ENCODE measurements at regions not wholly inside any gene's neighbourhood (a gene's known extent, or its start where the extent isn't known, plus 50 kb on each side); places are given as distances from the start of the nearest gene placed in this dataset.
"Not testable (repeated sequence)": the region's sequence is repeated elsewhere in the genome, so short reads cannot be mapped to it uniquely, and the experiment has no call there.

DNA sequence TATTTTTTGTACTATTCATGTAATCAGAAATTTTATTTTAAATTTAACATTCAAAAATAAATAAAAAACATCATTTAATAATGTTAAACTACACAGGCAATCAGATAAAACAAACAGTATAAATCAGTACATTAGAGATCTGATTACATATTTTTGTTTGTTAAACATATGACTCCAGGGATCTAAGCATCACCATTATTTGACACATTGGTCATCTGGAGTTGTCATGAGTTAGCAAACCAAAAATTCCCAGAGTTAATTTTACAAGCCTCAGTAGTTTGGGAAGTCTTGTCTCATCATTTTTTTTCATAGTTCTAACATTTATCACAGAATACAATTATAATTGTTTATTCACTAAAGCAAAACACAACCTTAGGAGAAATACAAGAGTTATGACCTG lies 770.8 kb upstream of the SLITRK6 start:
- Mint-ChIP-seq H3K9me3 (peaks cover 13% of the 10 kb centered on the region), H3K36me3 (ENCODE audit: insufficient read depth) (no peaks in the 10 kb centered on the region), H3K4me3 (no peak overlapping the region), H3K4me1 (ENCODE audit: low read depth) (no peaks in the 10 kb centered on the region), H3K27me3 (ENCODE audit: low read depth) (no peaks in the 10 kb centered on the region)
- DNase-seq (no peak), ATAC-seq (no peak)

DNA sequence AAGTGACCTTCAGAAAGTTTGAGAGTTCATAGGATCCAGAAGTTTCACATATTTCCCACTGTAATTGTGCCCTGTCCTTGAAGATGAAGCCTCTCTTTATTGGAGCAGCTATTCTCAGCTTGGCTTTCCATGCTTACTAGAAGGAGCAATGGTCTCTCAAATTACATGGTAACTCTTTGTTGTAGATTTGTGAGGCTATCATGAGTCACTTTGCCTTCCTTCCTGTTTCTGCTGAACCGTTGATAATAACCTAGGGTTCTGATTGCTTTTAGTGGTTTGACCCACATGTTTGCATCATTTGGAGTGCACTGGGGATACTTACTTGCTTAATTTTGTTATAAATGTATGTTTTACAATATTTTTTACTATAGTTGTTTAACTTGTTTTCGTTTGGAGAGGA lies 772.9 kb upstream of the SLITRK6 start:
- H3K27me3 Mint-ChIP-seq (ENCODE audit: low read depth): no peaks in the 10 kb centered on the region
- no peaks in the 10 kb centered on the region for H3K36me3 Mint-ChIP-seq (ENCODE audit: insufficient read depth)
- ATAC-seq: no peak
- H3K4me3 Mint-ChIP-seq: no peak overlapping the region
- no peak for DNase-seq
- peaks cover 13% of the 10 kb centered on the region for H3K9me3 Mint-ChIP-seq
- H3K4me1 Mint-ChIP-seq (ENCODE audit: low read depth): no peaks in the 10 kb centered on the region

DNA sequence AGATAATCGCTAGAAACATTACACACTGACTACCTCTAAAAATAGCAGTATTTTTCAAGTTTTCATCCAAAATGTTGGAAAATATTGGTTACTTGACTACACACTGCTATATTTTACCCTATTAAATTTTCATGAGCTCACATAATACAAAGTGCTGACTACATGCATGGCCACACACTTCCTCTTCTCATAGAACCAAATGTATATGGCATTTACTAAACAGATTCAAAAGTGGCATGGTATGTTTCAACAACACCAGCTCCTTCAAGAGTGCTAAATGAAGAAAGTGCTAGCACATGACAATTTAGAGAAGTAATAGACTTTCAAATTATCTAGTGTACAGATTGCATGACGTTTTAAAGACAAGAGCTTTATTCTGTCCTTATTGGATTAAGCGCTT lies 780.4 kb upstream of the SLITRK6 start:
- Mint-ChIP-seq H3K9me3 (peaks cover 10% of the 10 kb centered on the region), H3K4me3 (no peak overlapping the region), H3K36me3 (ENCODE audit: insufficient read depth) (no peaks in the 10 kb centered on the region), H3K27me3 (ENCODE audit: low read depth) (no peaks in the 10 kb centered on the region), H3K4me1 (ENCODE audit: low read depth) (no peaks in the 10 kb centered on the region)
- no peak for ATAC-seq
- DNase-seq: no peak

DNA sequence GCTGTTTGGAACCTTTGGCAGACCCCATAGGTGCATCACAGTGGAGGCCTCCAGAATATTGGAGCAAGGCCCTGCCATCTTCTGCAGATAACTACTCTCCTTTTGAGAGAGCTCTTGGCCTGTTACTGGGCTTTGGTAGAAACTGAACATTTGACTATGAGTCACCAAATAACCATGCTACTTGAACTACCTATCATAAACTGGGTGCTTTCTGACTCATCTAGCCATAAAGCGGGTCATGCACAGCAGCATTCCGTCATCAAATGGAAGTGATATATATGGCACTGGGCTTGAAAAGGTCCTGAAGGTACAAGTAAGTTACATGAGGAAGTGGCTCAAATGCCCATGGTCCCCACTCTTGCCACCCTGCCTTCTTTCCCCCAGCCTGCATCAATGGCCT lies 782.5 kb upstream of the SLITRK6 start:
- H3K36me3 Mint-ChIP-seq (ENCODE audit: insufficient read depth): no peaks in the 10 kb centered on the region
- DNase-seq: no peak
- H3K4me3 Mint-ChIP-seq: no peak overlapping the region
- ATAC-seq: no peak
- no peaks in the 10 kb centered on the region for H3K4me1 Mint-ChIP-seq (ENCODE audit: low read depth)
- peaks cover 18% of the 10 kb centered on the region for H3K9me3 Mint-ChIP-seq
- H3K27me3 Mint-ChIP-seq (ENCODE audit: low read depth): no peaks in the 10 kb centered on the region

GRCh38 chr13:86584301-86584700 lies 785.1 kb upstream of the SLITRK6 start:
- Mint-ChIP-seq H3K27me3 (ENCODE audit: low read depth) (no peaks in the 10 kb centered on the region), H3K4me1 (ENCODE audit: low read depth) (no peaks in the 10 kb centered on the region), H3K36me3 (ENCODE audit: insufficient read depth) (no peaks in the 10 kb centered on the region), H3K4me3 (no peak overlapping the region), H3K9me3 (peaks cover 26% of the 10 kb centered on the region)
- DNase-seq: no peak
- no peak for ATAC-seq

DNA sequence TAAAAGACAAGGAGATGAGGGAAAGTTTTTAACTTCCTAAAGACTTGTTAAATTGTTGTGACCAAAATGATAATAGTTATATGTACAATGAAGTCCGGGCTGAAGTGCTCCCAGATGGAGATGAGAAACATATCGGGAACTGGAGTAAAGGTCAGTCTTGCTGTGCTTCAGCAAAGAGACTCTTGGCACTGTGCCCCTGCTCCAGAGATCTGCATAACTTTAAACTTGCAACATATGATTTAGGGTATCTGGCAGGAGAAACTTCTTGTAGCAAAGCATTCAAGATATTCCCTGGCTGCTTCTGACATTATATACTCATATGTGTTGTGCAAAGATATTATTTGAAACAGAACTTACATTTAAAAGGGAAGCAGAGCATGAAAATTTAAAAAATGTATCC lies 786.6 kb upstream of the SLITRK6 start:
- no peaks in the 10 kb centered on the region for H3K27me3 Mint-ChIP-seq (ENCODE audit: low read depth)

DNA sequence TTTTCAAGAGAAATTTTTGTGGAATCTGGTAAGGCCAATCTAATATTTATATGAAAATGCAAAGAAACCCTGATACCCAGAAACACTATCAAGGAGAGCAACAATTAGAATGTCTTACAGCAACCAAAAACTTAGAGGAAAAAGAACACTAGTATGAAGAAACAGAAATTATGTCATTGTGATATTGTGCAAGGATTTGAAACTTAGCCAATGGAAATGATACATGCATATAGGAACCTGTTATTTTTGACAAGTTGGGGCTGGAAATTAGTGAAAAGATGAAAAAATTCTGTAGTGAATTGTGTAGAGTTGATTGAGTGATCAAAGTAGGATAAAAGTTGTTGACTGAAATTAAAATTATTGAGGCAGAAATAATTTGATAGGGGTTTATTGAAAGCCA lies 792.6 kb upstream of the SLITRK6 start:
- peaks cover 21% of the 10 kb centered on the region for H3K9me3 Mint-ChIP-seq
- no peaks in the 10 kb centered on the region for H3K4me1 Mint-ChIP-seq (ENCODE audit: low read depth)
- no peak overlapping the region for H3K4me3 Mint-ChIP-seq
- DNase-seq (no peak), ATAC-seq (no peak)
- no peaks in the 10 kb centered on the region for H3K27me3 Mint-ChIP-seq (ENCODE audit: low read depth)
- no peaks in the 10 kb centered on the region for H3K36me3 Mint-ChIP-seq (ENCODE audit: insufficient read depth)

More for the DNA sequence above, 786.6 kb upstream of the SLITRK6 start:
- Mint-ChIP-seq H3K4me3 (no peak overlapping the region), H3K4me1 (ENCODE audit: low read depth) (no peaks in the 10 kb centered on the region), H3K36me3 (ENCODE audit: insufficient read depth) (no peaks in the 10 kb centered on the region), H3K9me3 (peaks cover 22% of the 10 kb centered on the region)
- DNase-seq: no peak
- ATAC-seq: no peak

GRCh38 chr13:86601351-86601750 lies 802.1 kb upstream of the SLITRK6 start:
- Mint-ChIP-seq H3K4me1 (ENCODE audit: low read depth) (no peaks in the 10 kb centered on the region), H3K36me3 (ENCODE audit: insufficient read depth) (no peaks in the 10 kb centered on the region), H3K9me3 (peaks cover 11% of the 10 kb centered on the region), H3K4me3 (no peak overlapping the region), H3K27me3 (ENCODE audit: low read depth) (no peaks in the 10 kb centered on the region)
- no peak for DNase-seq
- no peak for ATAC-seq

DNA sequence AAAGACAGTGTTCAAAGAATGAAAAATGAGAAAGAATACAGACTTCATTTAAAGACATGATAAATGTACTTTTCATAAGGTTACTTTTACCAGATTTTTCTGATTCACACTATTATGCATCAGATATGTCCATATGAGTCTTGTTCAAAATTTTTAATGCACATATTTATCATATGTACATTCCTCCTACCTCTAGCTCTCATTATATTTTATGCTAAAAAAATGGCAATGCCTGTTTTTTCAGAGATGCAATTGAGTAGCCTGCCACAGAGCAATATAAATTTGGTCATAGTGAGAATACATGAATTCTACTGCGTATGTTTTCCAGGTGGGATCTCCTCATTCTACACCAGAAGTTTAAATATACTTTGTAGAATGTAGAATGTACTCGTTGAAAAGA lies 807.0 kb upstream of the SLITRK6 start:
- H3K4me3 Mint-ChIP-seq: no peak overlapping the region
- H3K36me3 Mint-ChIP-seq (ENCODE audit: insufficient read depth): no peaks in the 10 kb centered on the region
- peaks cover 8% of the 10 kb centered on the region for H3K9me3 Mint-ChIP-seq
- ATAC-seq (no peak), DNase-seq (no peak)
- H3K27me3 Mint-ChIP-seq (ENCODE audit: low read depth): no peaks in the 10 kb centered on the region
- no peaks in the 10 kb centered on the region for H3K4me1 Mint-ChIP-seq (ENCODE audit: low read depth)

- H3K36me3 Mint-ChIP-seq (ENCODE audit: insufficient read depth): no peaks in the 10 kb centered on the region
- H3K27me3 Mint-ChIP-seq (ENCODE audit: low read depth): no peaks in the 10 kb centered on the region
- H3K9me3 Mint-ChIP-seq: peaks cover 12% of the 10 kb centered on the region
- no peak for DNase-seq
- H3K4me1 Mint-ChIP-seq (ENCODE audit: low read depth): no peaks in the 10 kb centered on the region
- no peak overlapping the region for H3K4me3 Mint-ChIP-seq
- ATAC-seq: no peak
Observed at GRCh38 chr13:86608701-86609100, 809.5 kb upstream of the SLITRK6 start.

- no peak for DNase-seq
- H3K9me3 Mint-ChIP-seq: peaks cover 11% of the 10 kb centered on the region
- H3K36me3 Mint-ChIP-seq (ENCODE audit: insufficient read depth): no peaks in the 10 kb centered on the region
- no peaks in the 10 kb centered on the region for H3K4me1 Mint-ChIP-seq (ENCODE audit: low read depth)
- no peak overlapping the region for H3K4me3 Mint-ChIP-seq
- no peaks in the 10 kb centered on the region for H3K27me3 Mint-ChIP-seq (ENCODE audit: low read depth)
- ATAC-seq: no peak
Observed at GRCh38 chr13:86633346-86633745, 834.1 kb upstream of the SLITRK6 start.

DNA sequence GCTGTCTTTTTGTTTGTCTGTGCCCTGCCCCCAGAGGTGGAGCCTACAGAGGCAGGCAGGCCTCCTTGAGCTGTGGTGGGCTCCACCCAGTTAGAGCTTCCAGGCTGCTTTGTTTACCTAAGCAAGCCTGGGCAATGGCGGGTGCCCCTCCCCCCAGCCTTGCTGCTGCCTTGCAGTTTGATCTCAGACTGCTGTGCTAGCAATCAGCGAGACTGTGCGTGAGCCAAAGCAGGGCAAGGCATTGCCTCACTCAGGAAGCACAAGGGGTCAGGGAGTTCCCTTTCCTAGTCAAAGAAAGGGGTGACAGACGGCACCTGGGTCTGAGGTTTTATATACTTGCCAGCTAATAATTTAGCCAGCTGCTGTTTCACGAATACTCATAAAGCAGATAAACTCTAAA lies 852.0 kb upstream of the SLITRK6 start:
- H3K27me3 Mint-ChIP-seq (ENCODE audit: low read depth); H3K9me3 Mint-ChIP-seq; H3K4me3 Mint-ChIP-seq; H3K4me1 Mint-ChIP-seq (ENCODE audit: low read depth); DNase-seq; ATAC-seq; H3K36me3 Mint-ChIP-seq (ENCODE audit: insufficient read depth): not testable (repeated sequence)

GRCh38 chr13:86653009-86653408 lies 853.8 kb upstream of the SLITRK6 start:
- ATAC-seq: no peak
- Mint-ChIP-seq H3K4me1 (ENCODE audit: low read depth) (no peaks in the 10 kb centered on the region), H3K36me3 (ENCODE audit: insufficient read depth) (no peaks in the 10 kb centered on the region), H3K4me3 (no peak overlapping the region), H3K27me3 (ENCODE audit: low read depth) (no peaks in the 10 kb centered on the region), H3K9me3 (peaks cover 14% of the 10 kb centered on the region)
- DNase-seq: no peak

DNA sequence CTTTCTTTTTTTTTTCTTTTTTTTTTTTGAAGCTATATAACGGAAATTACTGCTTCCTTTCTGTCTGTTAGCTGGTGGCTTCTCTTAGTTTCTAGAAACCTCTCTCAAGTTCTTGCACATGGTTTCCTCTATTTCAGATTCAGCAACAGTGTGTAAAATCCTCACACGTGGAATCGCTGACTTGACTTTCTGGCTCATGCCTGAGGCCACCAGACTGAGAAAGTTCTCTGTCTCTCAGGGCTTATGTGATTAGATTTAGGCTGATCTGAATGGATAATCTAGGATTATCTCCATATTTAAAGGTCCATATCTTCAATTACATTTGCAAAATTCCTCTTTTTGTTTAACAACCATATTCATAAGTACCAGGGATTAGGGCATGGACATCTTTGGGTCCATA lies 856.3 kb upstream of the SLITRK6 start:
- H3K27me3 Mint-ChIP-seq (ENCODE audit: low read depth): no peaks in the 10 kb centered on the region

DNA sequence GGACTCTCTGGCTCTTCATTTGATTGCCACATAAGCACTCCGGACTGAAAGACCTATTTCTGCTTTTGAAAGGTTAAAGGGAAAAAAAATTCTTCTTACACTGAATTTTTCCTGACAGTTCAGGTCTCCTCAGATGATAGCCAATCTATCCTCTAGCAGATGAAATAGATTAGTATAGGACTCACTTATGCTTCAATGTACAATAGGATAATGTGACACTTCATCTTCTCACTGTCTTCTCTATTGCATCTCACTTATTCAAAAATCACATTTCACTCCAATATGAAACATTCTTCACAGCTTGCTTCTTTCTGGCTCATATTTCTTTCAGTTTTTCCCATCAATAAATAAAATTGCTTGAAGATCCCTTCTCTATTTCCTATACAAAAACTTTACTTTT lies 860.9 kb upstream of the SLITRK6 start:
- no peaks in the 10 kb centered on the region for H3K4me1 Mint-ChIP-seq (ENCODE audit: low read depth)

More for the DNA sequence above, 856.3 kb upstream of the SLITRK6 start:
- peaks cover 17% of the 10 kb centered on the region for H3K9me3 Mint-ChIP-seq
- no peak for DNase-seq
- no peak overlapping the region for H3K4me3 Mint-ChIP-seq
- H3K4me1 Mint-ChIP-seq (ENCODE audit: low read depth): no peaks in the 10 kb centered on the region
- H3K36me3 Mint-ChIP-seq (ENCODE audit: insufficient read depth): no peaks in the 10 kb centered on the region
- ATAC-seq: no peak

GRCh38 chr13:86665842-86666241 lies 866.6 kb upstream of the SLITRK6 start:
- Mint-ChIP-seq H3K4me1 (ENCODE audit: low read depth) (no peaks in the 10 kb centered on the region), H3K36me3 (ENCODE audit: insufficient read depth) (no peaks in the 10 kb centered on the region), H3K27me3 (ENCODE audit: low read depth) (no peaks in the 10 kb centered on the region), H3K4me3 (no peak overlapping the region), H3K9me3 (peaks cover 32% of the 10 kb centered on the region)
- no peak for ATAC-seq
- DNase-seq: no peak

More for the DNA sequence above, 860.9 kb upstream of the SLITRK6 start:
- Mint-ChIP-seq H3K9me3 (peaks cover 32% of the 10 kb centered on the region), H3K4me3 (no peak overlapping the region), H3K36me3 (ENCODE audit: insufficient read depth) (no peaks in the 10 kb centered on the region), H3K27me3 (ENCODE audit: low read depth) (no peaks in the 10 kb centered on the region)
- DNase-seq: no peak
- ATAC-seq: no peak

Data from activated T-cell treated with anti-CD3 and anti-CD28 coated beads, Interleukin-2, amount 50 U/mL, for 4 hours (primary cell).